ENCODE measurements at regions not wholly inside any gene's neighbourhood (a gene's known extent, or its start where the extent isn't known, plus 50 kb on each side); places are given as distances from the start of the nearest gene placed in this dataset.

- H3K27ac ChIP-seq (ENCODE audit: extremely low read depth, low read depth, low read length) = no peak overlapping the region
- no peaks in the 10 kb centered on the region for H3K9me1 ChIP-seq (ENCODE audit: control insufficient read depth, insufficient read depth, low read length)
- H3K4me3 ChIP-seq = no peak overlapping the region
- no peak overlapping the region for H2AFZ ChIP-seq (ENCODE audit: low read depth, low read length)
- peaks cover 6% of the 10 kb centered on the region for H4K20me1 ChIP-seq (replicated peaks; ENCODE audit: control insufficient read depth, insufficient read depth, low read length)
- peaks cover 0 to 29% of the 10 kb centered on the region in 2 experiments; a peak in 1 of 5 replicates for H3K4me1 ChIP-seq (replicated peaks in 1 of 2; ENCODE audit: control insufficient read depth in 2 of 2, insufficient read depth in 2 of 2, low read length in 2 of 2)
- H3K4me2 ChIP-seq (ENCODE audit: insufficient read depth, low read length) = no peak overlapping the region
- H3K79me2 ChIP-seq (ENCODE audit: control insufficient read depth, insufficient read depth, low read length) = no peaks in the 10 kb centered on the region
- H3K9ac ChIP-seq (ENCODE audit: insufficient read depth in 1 of 2, low read depth in 2 of 2, low read length in 2 of 2) = no peak overlapping the region
- ChIA-PET CTCF (ENCODE audit: low intra/inter-chr PET ratio) (no interaction called here), POLR2A (no interaction called here)
- DNase-seq (ENCODE audit: extremely low read depth in 1 of 4, low spot score in 3 of 4) (no peak), ATAC-seq (peak; percentile 22; the same call in 2 of the 3 replicates), FAIRE-seq (no peak)
- H3K36me3 ChIP-seq (ENCODE audit: control insufficient read depth, insufficient read depth, low read length) = no peaks in the 10 kb centered on the region
- no peaks in the 10 kb centered on the region; the same call in 1 of the 2 replicates for H3K9me3 ChIP-seq (replicated peaks; ENCODE audit: control insufficient read depth, insufficient read depth, low read depth, low read length)
- 3% methylated on average over 17 of the region's 24 CpGs for WGBS (ENCODE audit: insufficient coverage, low coverage, missing lambda C conversion rate)
- no TSS peak for BruUV-seq (replicated peaks)
- intact Hi-C loops (cut with micrococcal nuclease) (no loop called here), in situ Hi-C loops (cut with MboI) (no loop called here)
- H3K27me3 ChIP-seq (ENCODE audit: control insufficient read depth in 2 of 2, insufficient read depth in 2 of 2, low read length in 2 of 2) = peaks cover 36 to 52% of the 10 kb centered on the region in 2 experiments
- TF ChIP-seq SIX5 (IDR thresholded peaks at IDR 0.05; ENCODE audit: borderline replicate concordance in 1 of 2, insufficient read depth in 1 of 2, low read depth in 1 of 2, low read length in 2 of 2) (no peak), ZNF589 (CRISPR knock-in tag; IDR thresholded peaks at IDR 0.05; ENCODE audit: low read depth) (no peak), RFX1 (IDR thresholded peaks at IDR 0.05) (no peak), CEBPZ (IDR thresholded peaks at IDR 0.05; ENCODE audit: borderline replicate concordance, low read depth, low read length) (no peak), POLR3G (IDR thresholded peaks at IDR 0.05; ENCODE audit: extremely low read depth, insufficient read length, insufficient replicate concordance) (no peak), TSHZ1 (CRISPR knock-in tag; IDR thresholded peaks at IDR 0.05) (no peak), FIP1L1 (IDR thresholded peaks at IDR 0.05; ENCODE audit: low read depth, low read length, poor library complexity, severe bottlenecking) (no peak)
- TF ChIP-seq, protein P1, sequence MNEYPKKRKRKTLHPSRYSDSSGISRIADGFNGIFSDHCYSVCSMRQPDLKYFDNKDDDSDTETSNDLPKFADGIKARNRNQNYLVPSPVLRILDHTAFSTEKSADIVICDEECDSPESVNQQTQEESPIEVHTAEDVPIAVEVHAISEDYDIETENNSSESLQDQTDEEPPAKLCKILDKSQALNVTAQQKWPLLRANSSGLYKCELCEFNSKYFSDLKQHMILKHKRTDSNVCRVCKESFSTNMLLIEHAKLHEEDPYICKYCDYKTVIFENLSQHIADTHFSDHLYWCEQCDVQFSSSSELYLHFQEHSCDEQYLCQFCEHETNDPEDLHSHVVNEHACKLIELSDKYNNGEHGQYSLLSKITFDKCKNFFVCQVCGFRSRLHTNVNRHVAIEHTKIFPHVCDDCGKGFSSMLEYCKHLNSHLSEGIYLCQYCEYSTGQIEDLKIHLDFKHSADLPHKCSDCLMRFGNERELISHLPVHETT (CRISPR knock-in tag; conservative IDR thresholded peaks at IDR 0.05 in 1 of 2, IDR thresholded peaks at IDR 0.05 in 1 of 2) = no peak
These were observed 59.2 kb upstream of the NKX1-1 start for GRCh38 chr4:1465173-1466033.

Measured in K562 (cell line).